SH-SY5Y (cell line): ENCODE measurements at regions not wholly inside any gene's neighbourhood (a gene's known extent, or its start where the extent isn't known, plus 50 kb on each side); places are given as distances from the start of the nearest gene placed in this dataset.

Source experiments
- GATA2 ChIP-seq: IDR thresholded peaks from 2 replicates; pipeline ENCODE4 v1.6.1; 2011; ENCODE audit warnings: mild to moderate bottlenecking, low read depth, low read length
- GATA3 ChIP-seq: IDR thresholded peaks from 2 replicates; pipeline ENCODE4 v1.6.1; 2011; ENCODE audit warnings: low read depth, mild to moderate bottlenecking, low read length, moderate library complexity

DNA sequence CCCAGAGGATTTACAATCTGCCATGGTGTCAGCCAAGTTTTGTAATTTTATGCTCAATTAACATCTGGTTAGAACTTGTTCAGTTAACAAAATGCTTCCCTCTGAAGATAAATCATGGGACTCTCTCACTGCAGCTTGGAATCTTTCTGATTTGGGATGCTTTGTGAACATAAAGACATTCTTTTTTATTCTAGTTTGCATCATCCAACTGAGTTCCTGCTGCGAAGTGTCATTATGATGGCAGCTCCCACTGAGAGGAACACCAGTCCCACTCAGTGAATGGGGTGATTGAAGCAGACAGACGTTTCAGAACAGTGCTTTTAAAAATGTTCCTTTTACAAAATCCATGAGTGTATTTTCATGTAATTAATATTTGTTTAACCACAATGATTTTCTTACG, 863.8 kb downstream of the TLE4 start:
- no peak for TF ChIP-seq GATA3
- TF ChIP-seq GATA2 = no peak
